ENCODE measurements at regions not wholly inside any gene's neighbourhood (a gene's known extent, or its start where the extent isn't known, plus 50 kb on each side); places are given as distances from the start of the nearest gene placed in this dataset.

DNA sequence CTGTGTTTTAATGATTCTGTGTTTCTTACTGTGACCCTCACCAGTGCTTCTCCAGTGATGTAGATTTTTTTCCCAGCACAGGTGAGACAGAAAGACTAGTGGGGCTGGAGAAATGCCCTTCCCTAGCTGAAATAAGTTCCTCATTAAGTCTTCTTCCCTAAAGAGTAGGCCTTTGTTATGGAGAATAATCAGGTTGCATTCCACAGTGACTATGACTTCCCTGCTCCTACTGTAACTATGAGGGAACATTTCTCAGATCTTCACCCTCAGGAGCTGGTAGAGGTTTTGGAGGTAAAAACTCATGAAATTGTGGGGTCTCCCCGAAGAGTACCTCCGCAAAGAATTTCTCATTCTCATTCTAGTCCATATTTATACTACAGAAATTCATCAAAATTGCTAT, 286.2 kb downstream of the GRB14 start:
- H2BK120ac ChIP-seq (ENCODE audit: low read depth, low read length) = no peak overlapping the region
- no peak overlapping the region for H4K5ac ChIP-seq (ENCODE audit: low read depth, low read length)
- H3K79me1 ChIP-seq (ENCODE audit: low read depth in 1 of 2, low read length in 2 of 2) = no peaks in the 10 kb centered on the region
- H2AK5ac ChIP-seq (ENCODE audit: low read depth, low read length) = no peak overlapping the region
- H3K27ac ChIP-seq (ENCODE audit: insufficient read depth, low read length) = no peak overlapping the region
- TF ChIP-seq MXI1 (IDR thresholded peaks at IDR 0.05; ENCODE audit: borderline replicate concordance, low read depth, low read length) = no peak
- no peak for TF ChIP-seq ELK1 (IDR thresholded peaks at IDR 0.05; ENCODE audit: borderline replicate concordance, low read depth, low read length)
- TF ChIP-seq CEBPB (IDR thresholded peaks at IDR 0.05; ENCODE audit: low read depth, low read length) = no peak
- TF ChIP-seq FOS (IDR thresholded peaks at IDR 0.05; ENCODE audit: low read depth, low read length) = no peak
- TF ChIP-seq MAFK (IDR thresholded peaks at IDR 0.05; ENCODE audit: low read depth, low read length) = no peak
- TF ChIP-seq MAZ (IDR thresholded peaks at IDR 0.05; ENCODE audit: borderline replicate concordance, low read depth, low read length) = no peak
- no peak for TF ChIP-seq RAD21 (IDR thresholded peaks at IDR 0.05; ENCODE audit: low read length)
- TF ChIP-seq CHD1 (IDR thresholded peaks at IDR 0.05; ENCODE audit: low read depth, low read length) = no peak
- TF ChIP-seq USF2 (IDR thresholded peaks at IDR 0.05; ENCODE audit: low read depth, low read length) = no peak
- no peak for TF ChIP-seq POLR2A (IDR thresholded peaks at IDR 0.05; ENCODE audit: low read depth, low read length)
- TF ChIP-seq RCOR1 (IDR thresholded peaks at IDR 0.05; ENCODE audit: insufficient replicate concordance, low read length) = no peak
- TF ChIP-seq RFX5 (IDR thresholded peaks at IDR 0.05; ENCODE audit: low read depth, low read length) = no peak
- TF ChIP-seq BHLHE40 (IDR thresholded peaks at IDR 0.05; ENCODE audit: low read depth, low read length) = no peak
- no peak for TF ChIP-seq NFE2L2 (IDR thresholded peaks at IDR 0.05; ENCODE audit: low read depth, low read length)
- TF ChIP-seq SMC3 (IDR thresholded peaks at IDR 0.05; ENCODE audit: low read depth, low read length) = no peak
- TF ChIP-seq, protein P1, sequence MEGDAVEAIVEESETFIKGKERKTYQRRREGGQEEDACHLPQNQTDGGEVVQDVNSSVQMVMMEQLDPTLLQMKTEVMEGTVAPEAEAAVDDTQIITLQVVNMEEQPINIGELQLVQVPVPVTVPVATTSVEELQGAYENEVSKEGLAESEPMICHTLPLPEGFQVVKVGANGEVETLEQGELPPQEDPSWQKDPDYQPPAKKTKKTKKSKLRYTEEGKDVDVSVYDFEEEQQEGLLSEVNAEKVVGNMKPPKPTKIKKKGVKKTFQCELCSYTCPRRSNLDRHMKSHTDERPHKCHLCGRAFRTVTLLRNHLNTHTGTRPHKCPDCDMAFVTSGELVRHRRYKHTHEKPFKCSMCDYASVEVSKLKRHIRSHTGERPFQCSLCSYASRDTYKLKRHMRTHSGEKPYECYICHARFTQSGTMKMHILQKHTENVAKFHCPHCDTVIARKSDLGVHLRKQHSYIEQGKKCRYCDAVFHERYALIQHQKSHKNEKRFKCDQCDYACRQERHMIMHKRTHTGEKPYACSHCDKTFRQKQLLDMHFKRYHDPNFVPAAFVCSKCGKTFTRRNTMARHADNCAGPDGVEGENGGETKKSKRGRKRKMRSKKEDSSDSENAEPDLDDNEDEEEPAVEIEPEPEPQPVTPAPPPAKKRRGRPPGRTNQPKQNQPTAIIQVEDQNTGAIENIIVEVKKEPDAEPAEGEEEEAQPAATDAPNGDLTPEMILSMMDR (conservative IDR thresholded peaks at IDR 0.05; ENCODE audit: low read depth, low read length) = no peak
- in situ Hi-C loops (cut with MboI; ENCODE audit: low sequenced_read_pairs) (no loop called here), dilution Hi-C loops (cut with HindIII; ENCODE audit: low sequenced_read_pairs, unreplicated experiment) (no loop called here), intact Hi-C loops (cut with micrococcal nuclease) (no loop called here)
- POLR2A ChIA-PET (ENCODE audit: unreplicated experiment) = no interaction called here
- no peak overlapping the region for H3K18ac ChIP-seq (ENCODE audit: low read depth, low read length)
- BruUV-seq (replicated peaks) = no TSS peak
- no peak overlapping the region for H3K56ac ChIP-seq (ENCODE audit: extremely low read depth, insufficient read depth, low read length)
- no peak for ATAC-seq (ENCODE audit: low read depth)
- no peak overlapping the region for H3K9ac ChIP-seq (ENCODE audit: low read depth, low read length)
- H3K36me3 ChIP-seq (ENCODE audit: control insufficient read depth, insufficient read depth, low read length) = no peaks in the 10 kb centered on the region
- CTCF ChIA-PET = no interaction called here
- no peaks in the 10 kb centered on the region for H3K4me1 ChIP-seq (ENCODE audit: control insufficient read depth, insufficient read depth, low read length)
- H2BK15ac ChIP-seq (ENCODE audit: low read depth, low read length) = no peak overlapping the region
- no peak overlapping the region for H2BK5ac ChIP-seq (ENCODE audit: low read depth, low read length, poor library complexity, severe bottlenecking)
- H2AFZ ChIP-seq (replicated peaks; ENCODE audit: low read length, poor library complexity) = no peak overlapping the region
- no peaks in the 10 kb centered on the region for H3K27me3 ChIP-seq (ENCODE audit: control insufficient read depth, insufficient read depth, low read length)
- no peak overlapping the region for H3K4ac ChIP-seq (ENCODE audit: low read depth, low read length)
- H3K9me1 ChIP-seq (ENCODE audit: insufficient read depth, low read length) = no peaks in the 10 kb centered on the region
- H3K23ac ChIP-seq (ENCODE audit: low read depth, low read length) = no peak overlapping the region
- WGBS, 2 experiments (ENCODE audit: extremely low coverage in 2 of 2, insufficient read length in 1 of 2) = no CpG with 5 or more reads among the region's 2 CpGs
- no peak for DNase-seq
- H4K20me1 ChIP-seq (ENCODE audit: insufficient read depth, low read length) = no peaks in the 10 kb centered on the region
- H3K9me3 ChIP-seq (ENCODE audit: control insufficient read depth, insufficient read depth, low read length) = no peaks in the 10 kb centered on the region; the same call in 1 of the 2 replicates
- no peak overlapping the region for H3K4me3 ChIP-seq (ENCODE audit: insufficient read depth, low read depth, low read length)
- H2BK20ac ChIP-seq (ENCODE audit: low read depth, low read length) = no peak overlapping the region
- no peak overlapping the region for H3K4me2 ChIP-seq (ENCODE audit: low read depth, low read length)
- no peak overlapping the region for H4K8ac ChIP-seq (ENCODE audit: low read depth in 2 of 2, low read length in 2 of 2)
- no peak overlapping the region for H4K91ac ChIP-seq (ENCODE audit: insufficient read depth, low read depth, low read length)
- no peak overlapping the region for H2AK9ac ChIP-seq (replicated peaks; ENCODE audit: low read depth, low read length, poor library complexity)
- no peak overlapping the region for H3K14ac ChIP-seq (replicated peaks; ENCODE audit: low read depth, low read length)

Measured in IMR-90 (cell line).